ENCODE measurements at regions not wholly inside any gene's neighbourhood (a gene's known extent, or its start where the extent isn't known, plus 50 kb on each side); places are given as distances from the start of the nearest gene placed in this dataset.

GRCh38 chr5:88144219-88145001 is 124.2 kb downstream of the TMEM161B start:
- 32% methylated on average over 28 of the region's 28 CpGs for WGBS
- H3K4me1 ChIP-seq (ENCODE audit: insufficient read depth, low read length), result peaks cover 38% of the 10 kb centered on the region
- no peaks in the 10 kb centered on the region for H3K9me3 ChIP-seq (ENCODE audit: insufficient read depth, low read depth, low read length)
- peaks cover 80% of the 10 kb centered on the region for H3K27me3 ChIP-seq (ENCODE audit: insufficient read depth, low read length)
- H3K27ac ChIP-seq (ENCODE audit: low read depth, low read length), result no peak overlapping the region
- no peaks in the 10 kb centered on the region for H3K36me3 ChIP-seq (ENCODE audit: insufficient read depth, low read length)
- no peak overlapping the region for H3K4me3 ChIP-seq (ENCODE audit: low read length)
- H3K9ac ChIP-seq (ENCODE audit: low read depth, low read length), result no peak overlapping the region

GRCh38 chr5:88143693-88144218 is 124.9 kb downstream of the TMEM161B start:
- Histone ChIP-seq H3K4me1 (ENCODE audit: insufficient read depth, low read length) (peaks cover 38% of the 10 kb centered on the region), H3K4me3 (ENCODE audit: low read length) (peak overlapping the region; percentile 35; the same call in 1 of the 2 replicates)
- 40% methylated on average over 10 of the region's 10 CpGs for WGBS

GRCh38 chr5:88142886-88143692 is 125.6 kb downstream of the TMEM161B start:
- 12% methylated on average over 20 of the region's 20 CpGs for WGBS
- Histone ChIP-seq H3K9ac (ENCODE audit: low read depth, low read length) (no peak overlapping the region), H3K36me3 (ENCODE audit: insufficient read depth, low read length) (no peaks in the 10 kb centered on the region), H3K4me3 (ENCODE audit: low read length) (peak overlapping the region; percentile 35; the same call in 1 of the 2 replicates), H3K9me3 (ENCODE audit: insufficient read depth, low read depth, low read length) (no peaks in the 10 kb centered on the region), H3K4me1 (ENCODE audit: insufficient read depth, low read length) (peaks cover 38% of the 10 kb centered on the region), H3K27ac (ENCODE audit: low read depth, low read length) (no peak overlapping the region), H3K27me3 (ENCODE audit: insufficient read depth, low read length) (peaks cover 84% of the 10 kb centered on the region)

More at GRCh38 chr5:88143693-88144218, 124.9 kb downstream of the TMEM161B start:
- H3K27me3 ChIP-seq (ENCODE audit: insufficient read depth, low read length), result peaks cover 86% of the 10 kb centered on the region
- no peak overlapping the region for H3K27ac ChIP-seq (ENCODE audit: low read depth, low read length)
- no peaks in the 10 kb centered on the region for H3K9me3 ChIP-seq (ENCODE audit: insufficient read depth, low read depth, low read length)
- H3K9ac ChIP-seq (ENCODE audit: low read depth, low read length), result no peak overlapping the region
- no peaks in the 10 kb centered on the region for H3K36me3 ChIP-seq (ENCODE audit: insufficient read depth, low read length)

- H3K9me3 ChIP-seq (ENCODE audit: insufficient read depth, low read depth, low read length), result no peaks in the 10 kb centered on the region
- H3K27me3 ChIP-seq (ENCODE audit: insufficient read depth, low read length), result peaks cover 82% of the 10 kb centered on the region
- H3K4me3 ChIP-seq (ENCODE audit: low read length), result peak overlapping the region; percentile 35
- H3K9ac ChIP-seq (ENCODE audit: low read depth, low read length), result no peak overlapping the region
- peaks cover 38% of the 10 kb centered on the region for H3K4me1 ChIP-seq (ENCODE audit: insufficient read depth, low read length)
- no peaks in the 10 kb centered on the region for H3K36me3 ChIP-seq (ENCODE audit: insufficient read depth, low read length)
- H3K27ac ChIP-seq (ENCODE audit: low read depth, low read length), result no peak overlapping the region
- 7% methylated on average over 1 of the region's 2 CpGs for whole genome bisulfite sequencing
Observed at GRCh38 chr5:88142636-88142885, 126.1 kb downstream of the TMEM161B start.

DNA sequence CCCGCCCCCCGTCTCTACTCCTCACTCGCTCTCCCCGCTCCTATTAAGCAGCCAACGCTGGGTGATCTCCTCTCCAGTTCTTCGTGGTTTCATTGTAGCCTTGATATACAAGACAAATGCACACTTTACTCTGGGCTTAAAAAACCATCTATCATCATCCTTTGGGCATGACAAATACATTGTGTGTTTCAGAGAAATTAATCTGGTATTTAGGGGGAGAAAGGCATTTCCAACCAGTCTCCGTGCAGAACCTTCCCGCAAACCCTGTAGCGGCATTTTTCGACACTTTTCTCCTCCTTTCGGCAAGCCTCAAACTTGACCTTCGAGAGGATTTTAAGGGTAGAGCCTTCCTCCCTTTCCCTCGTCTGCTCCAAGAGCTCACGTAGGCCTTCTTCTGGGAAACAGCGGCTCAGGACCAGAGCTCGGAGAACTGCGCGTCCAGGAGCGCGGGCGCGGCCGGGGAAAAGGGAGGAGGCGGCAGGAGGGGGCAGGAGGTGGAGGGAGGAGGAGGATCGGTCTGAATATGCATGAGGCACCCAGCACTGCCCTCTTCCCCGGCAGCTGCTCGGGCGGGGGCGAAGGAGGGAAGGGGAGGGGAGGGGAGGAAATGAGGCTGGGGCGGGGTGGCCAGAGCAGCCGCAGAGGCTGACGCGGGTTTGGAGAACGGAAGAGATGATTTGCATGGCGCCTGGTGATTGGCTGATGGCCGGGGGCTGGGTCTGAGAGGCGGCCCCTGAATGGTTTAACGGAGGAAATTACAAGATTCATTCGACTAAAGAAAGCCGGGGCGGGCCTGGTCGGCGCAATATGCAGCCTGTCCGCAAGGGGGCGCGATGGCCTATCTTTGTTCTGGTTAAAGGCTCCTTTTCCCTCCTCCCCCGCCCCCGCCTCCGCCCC is 127.5 kb downstream of the TMEM161B start:
- Histone ChIP-seq H3K4me1 (ENCODE audit: insufficient read depth, low read length) (peaks cover 33% of the 10 kb centered on the region), H3K27me3 (ENCODE audit: insufficient read depth, low read length) (peaks cover 68% of the 10 kb centered on the region), H3K36me3 (ENCODE audit: insufficient read depth, low read length) (no peaks in the 10 kb centered on the region), H3K27ac (ENCODE audit: low read depth, low read length) (peak overlapping the region; percentile 58; the same call in 1 of the 2 replicates), H3K9me3 (ENCODE audit: insufficient read depth, low read depth, low read length) (no peaks in the 10 kb centered on the region), H3K9ac (ENCODE audit: low read depth, low read length) (peak overlapping the region; percentile 62), H3K4me3 (ENCODE audit: low read length) (peak overlapping the region; percentile 83)
- WGBS, result under 1% methylated on average over 43 of the region's 49 CpGs

DNA sequence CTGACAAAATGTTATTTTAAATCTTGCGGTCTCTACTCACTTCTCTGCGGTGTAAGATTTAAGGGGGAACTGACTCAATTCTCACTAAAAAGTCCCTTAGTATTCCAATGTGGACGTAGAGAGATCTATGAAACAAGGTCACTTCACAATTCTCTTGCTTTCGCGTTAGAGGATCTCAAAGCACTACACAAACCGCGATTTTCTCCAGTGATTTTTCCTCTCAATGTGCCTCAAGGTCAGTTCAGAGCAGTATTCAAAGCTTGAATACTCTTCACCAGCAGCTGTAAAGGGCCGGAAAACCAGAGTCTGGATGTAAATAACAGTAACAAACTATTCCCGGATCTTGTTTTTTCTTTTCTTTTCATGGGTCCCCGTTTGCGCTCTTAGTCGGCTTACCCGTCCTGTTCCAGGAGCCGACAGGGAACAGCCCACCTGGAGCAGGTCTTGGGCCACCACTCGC is 128.2 kb downstream of the TMEM161B start:
- H3K4me3 ChIP-seq (ENCODE audit: low read length), result peak overlapping the region; percentile 83

DNA sequence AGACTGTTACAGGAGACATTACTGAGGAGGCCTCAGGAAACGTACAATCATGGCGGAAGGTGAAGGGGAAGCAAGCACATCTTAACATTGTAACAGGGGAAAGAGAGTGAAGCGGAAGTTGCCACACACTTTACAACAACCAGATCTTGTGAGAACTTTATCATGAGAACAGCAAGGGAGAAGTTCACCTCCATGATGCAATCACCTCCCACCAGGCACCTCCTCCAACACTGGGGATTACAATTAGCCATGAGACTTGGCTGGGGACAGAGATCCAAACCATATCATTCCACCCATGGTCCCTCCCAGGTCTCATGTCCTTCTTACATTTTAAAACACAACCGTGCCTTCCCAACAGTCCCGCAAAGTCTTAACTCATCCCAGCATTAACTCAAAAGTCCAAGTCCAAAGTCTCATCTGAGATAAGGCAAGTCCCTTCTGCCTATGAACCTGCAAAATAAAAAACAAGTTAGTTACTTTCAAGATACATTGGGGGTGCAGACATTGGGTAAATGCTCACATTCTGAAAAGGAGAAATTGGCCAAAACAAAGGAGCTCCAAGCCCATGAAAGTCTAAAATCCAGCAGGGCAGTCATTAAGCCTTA is 138.3 kb downstream of the TMEM161B start:
- Histone ChIP-seq H3K27ac (ENCODE audit: low read depth, low read length) (no peak overlapping the region), H3K27me3 (ENCODE audit: insufficient read depth, low read length) (no peaks in the 10 kb centered on the region), H3K36me3 (ENCODE audit: insufficient read depth, low read length) (no peaks in the 10 kb centered on the region), H3K9ac (ENCODE audit: low read depth, low read length) (no peak overlapping the region), H3K4me1 (ENCODE audit: insufficient read depth, low read length) (no peaks in the 10 kb centered on the region), H3K9me3 (ENCODE audit: insufficient read depth, low read depth, low read length) (no peaks in the 10 kb centered on the region), H3K4me3 (ENCODE audit: low read length) (no peak overlapping the region)
- 98% methylated on average over 5 of the region's 5 CpGs for WGBS

More for the DNA sequence above, 128.2 kb downstream of the TMEM161B start:
- Histone ChIP-seq H3K9me3 (ENCODE audit: insufficient read depth, low read depth, low read length) (no peaks in the 10 kb centered on the region), H3K27ac (ENCODE audit: low read depth, low read length) (no peak overlapping the region), H3K4me1 (ENCODE audit: insufficient read depth, low read length) (peaks cover 26% of the 10 kb centered on the region), H3K27me3 (ENCODE audit: insufficient read depth, low read length) (peaks cover 62% of the 10 kb centered on the region), H3K9ac (ENCODE audit: low read depth, low read length) (no peak overlapping the region), H3K36me3 (ENCODE audit: insufficient read depth, low read length) (no peaks in the 10 kb centered on the region)
- 15% methylated on average over 15 of the region's 15 CpGs for WGBS

DNA sequence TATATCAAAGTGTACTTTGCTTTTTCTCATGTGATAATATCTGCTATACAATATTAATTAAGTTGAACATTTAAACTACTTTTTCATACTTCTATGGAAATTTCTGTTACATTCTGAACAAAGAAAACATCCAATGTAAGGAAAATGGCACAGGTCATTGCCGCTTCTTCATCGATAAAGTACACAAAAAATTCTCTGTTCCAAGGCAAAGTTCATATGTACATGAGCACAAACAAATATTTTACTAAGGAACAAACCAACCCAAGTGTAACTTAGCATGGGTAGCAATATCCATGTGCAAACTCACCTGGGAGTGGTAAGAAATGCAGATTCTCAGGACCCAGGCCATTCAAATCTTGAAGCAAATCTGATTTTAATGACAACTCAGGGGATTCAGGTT is 139.8 kb downstream of the TMEM161B start:
- no peaks in the 10 kb centered on the region for H3K4me1 ChIP-seq (ENCODE audit: insufficient read depth, low read length)
- H3K27me3 ChIP-seq (ENCODE audit: insufficient read depth, low read length), result no peaks in the 10 kb centered on the region
- no peaks in the 10 kb centered on the region for H3K9me3 ChIP-seq (ENCODE audit: insufficient read depth, low read depth, low read length)
- 95% methylated on average over 2 of the region's 2 CpGs for WGBS
- H3K27ac ChIP-seq (ENCODE audit: low read depth, low read length), result no peak overlapping the region
- no peak overlapping the region for H3K9ac ChIP-seq (ENCODE audit: low read depth, low read length)
- no peak overlapping the region for H3K4me3 ChIP-seq (ENCODE audit: low read length)
- H3K36me3 ChIP-seq (ENCODE audit: insufficient read depth, low read length), result no peaks in the 10 kb centered on the region

- H3K36me3 ChIP-seq (ENCODE audit: insufficient read depth, low read length), result no peaks in the 10 kb centered on the region
- H3K9me3 ChIP-seq (ENCODE audit: insufficient read depth, low read depth, low read length), result no peaks in the 10 kb centered on the region
- H3K9ac ChIP-seq (ENCODE audit: low read depth, low read length), result no peak overlapping the region
- H3K4me1 ChIP-seq (ENCODE audit: insufficient read depth, low read length), result no peaks in the 10 kb centered on the region
- H3K27me3 ChIP-seq (ENCODE audit: insufficient read depth, low read length), result no peaks in the 10 kb centered on the region
- 97% methylated on average over 4 of the region's 4 CpGs for WGBS
- H3K4me3 ChIP-seq (ENCODE audit: low read length), result no peak overlapping the region
- no peak overlapping the region for H3K27ac ChIP-seq (ENCODE audit: low read depth, low read length)
Observed at GRCh38 chr5:88119535-88120125, 149.0 kb downstream of the TMEM161B start.

- H3K4me1 ChIP-seq (ENCODE audit: insufficient read depth, low read length), result no peaks in the 10 kb centered on the region
- H3K27ac ChIP-seq (ENCODE audit: low read depth, low read length), result no peak overlapping the region
- H3K4me3 ChIP-seq (ENCODE audit: low read length), result no peak overlapping the region
- 78% methylated on average over 2 of the region's 2 CpGs for WGBS
- H3K9ac ChIP-seq (ENCODE audit: low read depth, low read length), result no peak overlapping the region
- H3K36me3 ChIP-seq (ENCODE audit: insufficient read depth, low read length), result no peaks in the 10 kb centered on the region
- H3K9me3 ChIP-seq (ENCODE audit: insufficient read depth, low read depth, low read length), result no peaks in the 10 kb centered on the region
- no peaks in the 10 kb centered on the region for H3K27me3 ChIP-seq (ENCODE audit: insufficient read depth, low read length)
Observed at GRCh38 chr5:88118179-88118578, 150.5 kb downstream of the TMEM161B start.

All from HUES64 (cell line).